GM04503 (cell line): ENCODE measurements at regions not wholly inside any gene's neighbourhood (a gene's known extent, or its start where the extent isn't known, plus 50 kb on each side); places are given as distances from the start of the nearest gene placed in this dataset.

Experiments used
- DNase-seq: peaks from one replicate; pipeline ENCODE4 v3.0.0-alpha.2; 2012; ENCODE audit warnings: low read depth

- DNase-seq: no peak
These were observed 244.1 kb downstream of the ICOS start for GRCh38 chr2:204180649-204181048.

GRCh38 chr2:204183608-204184007, 247.0 kb downstream of the ICOS start:
- no peak for DNase-seq

DNA sequence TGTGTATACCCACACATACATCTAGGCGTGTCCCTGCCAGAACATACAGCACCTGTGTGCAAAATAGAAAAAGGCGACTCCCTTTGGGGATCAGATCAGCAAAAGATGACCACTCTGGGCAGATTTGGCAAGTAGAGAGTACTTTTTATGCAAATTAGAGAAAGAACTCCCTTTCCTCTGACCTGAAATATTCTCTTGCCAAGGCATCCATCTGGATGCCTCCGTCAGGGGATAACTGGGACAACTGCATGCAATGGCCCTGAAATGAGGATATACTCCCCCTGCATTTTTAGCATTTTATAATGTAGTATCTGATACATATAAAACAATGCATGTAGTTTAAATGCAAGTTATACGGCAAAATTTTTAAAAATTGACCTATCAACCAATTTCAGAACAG, 247.7 kb downstream of the ICOS start:
- no peak for DNase-seq

GRCh38 chr2:204187229-204188083, 250.9 kb downstream of the ICOS start:
- no peak for DNase-seq

DNA sequence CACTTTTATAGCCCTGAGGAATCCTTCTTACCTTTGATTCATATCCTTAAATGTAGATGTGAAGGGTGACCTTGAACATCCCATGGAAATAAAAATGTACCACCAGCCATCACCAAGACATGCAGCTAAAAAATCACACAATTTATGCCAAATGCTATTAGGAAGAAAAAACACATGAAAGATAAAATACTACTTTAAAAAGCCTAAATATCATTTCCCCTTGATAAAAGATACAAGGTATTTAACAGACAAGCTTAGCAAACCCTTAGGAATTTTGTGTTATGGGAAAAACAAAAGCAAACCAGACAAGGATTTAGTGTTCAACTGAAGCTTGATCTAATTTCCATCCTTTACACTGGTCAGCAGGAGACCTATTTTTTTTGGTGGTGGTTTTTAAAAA, 255.0 kb downstream of the ICOS start:
- no peak for DNase-seq

- DNase-seq: no peak
These were observed 258.9 kb downstream of the ICOS start for GRCh38 chr2:204195498-204195897.

- DNase-seq: no peak
These were observed 260.9 kb downstream of the ICOS start for GRCh38 chr2:204197336-204198005.

DNA sequence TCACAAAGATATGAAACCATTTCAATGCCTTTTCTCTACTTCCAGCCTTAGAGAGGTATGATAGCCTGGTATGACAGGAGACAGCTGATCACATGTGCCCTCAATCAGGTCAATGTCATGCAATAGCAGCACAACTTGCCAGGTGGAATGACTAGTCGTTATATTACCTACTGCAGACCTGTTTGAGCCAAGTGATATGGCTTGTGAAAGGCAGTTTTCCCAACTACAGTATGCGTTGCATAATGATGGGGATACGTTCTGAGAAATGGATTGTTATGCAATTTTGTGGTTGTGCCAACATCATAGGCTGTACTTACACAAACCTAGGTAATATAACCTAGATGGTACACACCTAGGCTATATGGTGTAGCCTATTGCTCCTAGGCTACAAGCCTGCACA, 262.8 kb downstream of the ICOS start:
- no peak for DNase-seq

GRCh38 chr2:204201507-204201906, 264.9 kb downstream of the ICOS start:
- DNase-seq: no peak

GRCh38 chr2:204202253-204202652, 265.7 kb downstream of the ICOS start:
- DNase-seq: no peak

GRCh38 chr2:204203704-204204103, 267.1 kb downstream of the ICOS start:
- no peak for DNase-seq

DNA sequence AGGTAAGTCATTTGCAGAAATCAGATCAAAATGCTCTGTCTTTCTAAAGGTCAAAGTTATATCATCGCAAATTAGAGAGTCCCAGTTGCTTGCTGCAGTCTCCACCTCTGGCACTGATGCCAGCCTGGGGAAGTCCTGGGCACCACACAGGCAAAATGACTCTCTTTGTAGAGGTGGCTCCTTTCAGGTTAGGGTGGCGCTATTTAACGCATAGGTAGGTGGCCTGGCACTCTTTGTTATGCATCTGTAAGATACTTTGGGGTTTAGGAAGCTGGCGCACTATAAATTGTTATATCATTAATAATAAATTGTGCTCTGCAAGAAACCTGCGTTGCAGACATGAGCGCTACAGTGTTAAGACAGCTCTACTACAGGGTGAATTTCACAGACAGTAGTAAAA, 268.5 kb downstream of the ICOS start:
- DNase-seq: no peak

GRCh38 chr2:204205538-204205937, 269.0 kb downstream of the ICOS start:
- DNase-seq: no peak

GRCh38 chr2:204207866-204208265, 271.3 kb downstream of the ICOS start:
- DNase-seq: no peak

DNA sequence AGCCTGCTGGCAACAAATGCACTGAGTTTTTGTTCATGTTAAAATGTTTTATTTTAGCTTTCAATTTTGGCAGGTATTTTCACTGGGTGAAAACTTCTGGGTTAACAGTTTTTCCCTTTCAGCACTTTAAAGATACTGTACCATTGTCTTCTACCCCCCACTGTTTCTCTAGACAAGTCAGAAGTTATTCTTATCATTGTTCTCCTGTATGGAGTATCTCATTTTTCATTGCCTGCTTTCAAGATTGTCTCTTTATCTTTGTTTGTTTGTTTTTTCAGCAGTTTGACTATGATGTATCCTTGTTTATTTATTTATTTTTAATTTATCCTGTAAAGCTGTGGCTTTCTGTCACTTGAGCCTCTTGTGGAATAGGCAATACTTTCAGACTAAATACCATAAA, 277.0 kb downstream of the ICOS start:
- DNase-seq: no peak

DNA sequence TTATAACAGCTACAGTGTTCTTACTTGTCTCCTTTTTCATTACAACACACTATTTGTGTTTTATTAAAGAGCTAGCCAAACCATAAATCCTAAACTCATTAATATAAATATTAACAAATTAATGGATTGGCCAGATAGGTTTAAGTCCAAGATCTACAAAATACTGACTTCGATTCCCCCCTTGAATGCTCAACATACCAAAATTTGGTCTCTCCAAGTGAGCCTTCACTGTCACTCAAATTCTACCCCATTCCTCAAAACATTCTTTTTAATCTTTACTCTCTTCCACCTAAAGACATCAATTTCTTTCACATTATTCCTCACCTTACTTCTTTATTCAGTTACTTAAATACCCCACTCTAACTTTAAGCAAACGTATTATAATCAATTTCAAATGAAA, 281.5 kb downstream of the ICOS start:
- no peak for DNase-seq

DNA sequence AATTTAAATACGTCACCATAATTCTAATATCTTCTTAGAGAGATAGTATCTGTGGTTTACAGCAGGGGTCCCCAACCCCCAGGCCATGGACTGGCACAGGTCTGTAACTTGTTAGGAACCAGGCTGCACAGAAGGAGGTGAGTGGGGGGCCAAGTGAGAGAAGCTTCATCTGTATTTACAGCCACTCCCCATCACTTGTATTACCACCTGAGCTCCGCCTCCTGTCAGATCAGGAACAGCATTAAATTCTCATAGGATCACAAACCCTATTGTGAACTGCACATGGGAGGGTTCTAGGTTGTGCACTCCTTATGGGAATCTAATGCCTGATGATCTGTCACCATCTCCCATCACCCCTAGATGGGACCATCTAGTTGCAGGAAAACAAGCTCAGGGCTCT, 282.6 kb downstream of the ICOS start:
- DNase-seq: no peak

GRCh38 chr2:204220896-204221295, 284.3 kb downstream of the ICOS start:
- DNase-seq: no peak

DNA sequence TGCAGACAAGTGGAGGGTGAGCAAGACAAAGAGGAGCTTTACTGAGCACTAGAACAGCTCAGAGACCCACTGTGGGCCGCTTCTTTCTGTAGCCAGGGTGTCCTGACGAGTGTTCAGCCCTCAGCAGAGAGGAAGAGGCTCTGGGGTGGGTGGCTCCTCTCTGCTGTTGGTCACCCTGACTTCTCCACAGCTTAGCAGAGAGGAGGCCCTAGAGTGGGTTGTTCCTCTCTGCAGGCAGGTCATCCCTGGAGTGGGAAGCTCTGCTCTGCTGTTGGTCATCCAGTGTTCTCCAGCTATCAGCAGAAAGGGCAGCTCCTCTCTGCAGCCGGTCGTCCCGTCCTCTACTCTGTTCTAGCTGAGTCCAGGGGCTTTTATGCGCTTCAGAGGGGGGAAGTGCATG, 286.5 kb downstream of the ICOS start:
- DNase-seq: no peak

DNA sequence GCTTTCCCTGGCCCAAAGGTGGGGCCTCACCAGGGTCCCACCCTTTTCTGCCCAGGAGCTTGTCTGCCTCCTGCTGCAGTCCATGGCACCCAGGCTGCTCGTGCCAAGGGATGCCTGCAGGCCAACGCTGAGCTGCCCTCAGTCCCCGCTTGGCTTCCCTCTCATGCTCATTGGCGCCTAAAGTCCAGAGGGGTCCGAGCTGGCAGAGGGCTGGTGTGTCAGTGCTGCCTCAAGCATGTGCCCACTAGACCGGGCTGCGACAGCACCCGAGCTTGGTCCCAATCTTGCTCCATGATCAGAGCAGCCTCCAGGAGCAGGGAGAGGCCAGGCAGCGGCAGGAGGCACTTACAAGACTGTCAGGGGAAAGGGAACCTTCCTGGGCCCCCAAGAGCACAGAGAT, 287.0 kb downstream of the ICOS start:
- no peak for DNase-seq

GRCh38 chr2:204225671-204226073, 289.1 kb downstream of the ICOS start:
- DNase-seq: no peak

- DNase-seq: no peak
These were observed 289.8 kb downstream of the ICOS start for GRCh38 chr2:204226305-204226880.

GRCh38 chr2:204228169-204228886, 291.8 kb downstream of the ICOS start:
- no peak for DNase-seq
